Hepatocyte (in vitro differentiated cells): ENCODE measurements at regions not wholly inside any gene's neighbourhood (a gene's known extent, or its start where the extent isn't known, plus 50 kb on each side); places are given as distances from the start of the nearest gene placed in this dataset.

Experiments
- CTCF ChIP-seq: fragments of 200-600 bp; sonication (generic); IDR thresholded peaks from 2 replicates; pipeline ENCODE4 v1.5.1; 2016; ENCODE audit warnings: antibody characterized with exemption, mild to moderate bottlenecking; ENCODE audit not compliant: poor library complexity
- EZH2 ChIP-seq: fragments of 200-600 bp; sonication (generic); IDR thresholded peaks from 2 replicates; pipeline ENCODE4 v1.6.1; 2016; ENCODE audit warnings: antibody characterized with exemption, mild to moderate bottlenecking, borderline replicate concordance

- no peak for TF ChIP-seq CTCF
- TF ChIP-seq EZH2 = no peak
Measured at GRCh38 chr9:96148634-96149532, 153.1 kb downstream of the HSD17B3 start.
